HFFc6 (cell line): ENCODE measurements at regions not wholly inside any gene's neighbourhood (a gene's known extent, or its start where the extent isn't known, plus 50 kb on each side); places are given as distances from the start of the nearest gene placed in this dataset.
"Not testable (repeated sequence)": the region's sequence is repeated elsewhere in the genome, so short reads cannot be mapped to it uniquely, and the experiment has no call there.

Source experiments
- DNase-seq: peaks from one replicate; pipeline ENCODE4 v3.0.0-alpha.2; 2018
- H3K27ac Mint-ChIP-seq: 2 replicates; pipeline ENCODE4 v1.8.0; 2020; ENCODE audit warnings: mild to moderate bottlenecking, mixed read lengths
- H3K27me3 Mint-ChIP-seq: 2 replicates; pipeline ENCODE4 v1.8.0; 2021; ENCODE audit warnings: mild to moderate bottlenecking, moderate library complexity, mixed read lengths; ENCODE audit not compliant: insufficient read depth
- H3K36me3 Mint-ChIP-seq: 2 replicates; pipeline ENCODE4 v1.8.0; 2021; ENCODE audit warnings: low read depth, mixed read lengths
- H3K4me1 Mint-ChIP-seq: 2 replicates; pipeline ENCODE4 v1.8.0; 2020; ENCODE audit warnings: low read depth, mixed read lengths
- H3K4me3 Mint-ChIP-seq: 2 replicates; pipeline ENCODE4 v1.8.0; 2020; ENCODE audit warnings: mild to moderate bottlenecking, moderate library complexity, mixed read lengths
- H3K9me3 Mint-ChIP-seq: 2 replicates; pipeline ENCODE4 v1.8.0; 2020; ENCODE audit warnings: mild to moderate bottlenecking, mixed read lengths
- CTCF ChIP-seq: fragments of 200-600 bp; sonication (generic); IDR thresholded peaks from 2 replicates; pipeline ENCODE4 v1.5.0; 2021; ENCODE audit warnings: antibody characterized with exemption, mild to moderate bottlenecking

GRCh38 chr7:45259966-45260646 lies 102.5 kb downstream of the RAMP3 start:
- Mint-ChIP-seq H3K4me3 (no peak overlapping the region), H3K9me3 (no peaks in the 10 kb centered on the region), H3K36me3 (no peaks in the 10 kb centered on the region), H3K27ac (no peak overlapping the region), H3K4me1 (no peaks in the 10 kb centered on the region), H3K27me3 (peaks cover 33% of the 10 kb centered on the region)
- peak; percentile 99 for TF ChIP-seq CTCF
- DNase-seq, result no peak

GRCh38 chr7:45267262-45267661 lies 109.7 kb downstream of the RAMP3 start:
- Mint-ChIP-seq H3K27ac (no peak overlapping the region), H3K27me3 (peaks cover 30% of the 10 kb centered on the region), H3K4me3 (no peak overlapping the region), H3K36me3 (no peaks in the 10 kb centered on the region), H3K4me1 (no peaks in the 10 kb centered on the region), H3K9me3 (no peaks in the 10 kb centered on the region)
- TF ChIP-seq CTCF, result no peak
- DNase-seq, result no peak

- Mint-ChIP-seq H3K9me3 (no peaks in the 10 kb centered on the region), H3K27me3 (peaks cover 28% of the 10 kb centered on the region), H3K27ac (no peak overlapping the region), H3K4me3 (no peak overlapping the region), H3K36me3 (no peaks in the 10 kb centered on the region), H3K4me1 (no peaks in the 10 kb centered on the region)
- DNase-seq, result no peak
- TF ChIP-seq CTCF, result no peak
Observed at GRCh38 chr7:45268013-45268412, 110.4 kb downstream of the RAMP3 start.

- Mint-ChIP-seq H3K4me3 (no peak overlapping the region), H3K27me3 (peaks cover 25% of the 10 kb centered on the region), H3K36me3 (no peaks in the 10 kb centered on the region), H3K4me1 (no peaks in the 10 kb centered on the region), H3K9me3 (no peaks in the 10 kb centered on the region), H3K27ac (no peak overlapping the region)
- TF ChIP-seq CTCF, result no peak
- no peak for DNase-seq
Observed at GRCh38 chr7:45269192-45269591, 111.6 kb downstream of the RAMP3 start.

GRCh38 chr7:45278763-45279398 lies 121.3 kb downstream of the RAMP3 start:
- H3K27ac Mint-ChIP-seq, result no peak overlapping the region
- peaks cover 12% of the 10 kb centered on the region for H3K27me3 Mint-ChIP-seq
- H3K4me1 Mint-ChIP-seq, result no peaks in the 10 kb centered on the region
- DNase-seq, result no peak
- no peak for TF ChIP-seq CTCF
- H3K4me3 Mint-ChIP-seq, result no peak overlapping the region
- H3K9me3 Mint-ChIP-seq, result no peaks in the 10 kb centered on the region
- no peaks in the 10 kb centered on the region for H3K36me3 Mint-ChIP-seq

- not testable (repeated sequence) for H3K27ac Mint-ChIP-seq, H3K9me3 Mint-ChIP-seq, H3K27me3 Mint-ChIP-seq, H3K4me3 Mint-ChIP-seq, H3K36me3 Mint-ChIP-seq, DNase-seq, H3K4me1 Mint-ChIP-seq
Observed at GRCh38 chr7:45289611-45290010, 132.0 kb downstream of the RAMP3 start.
